K562 (cell line): ENCODE measurements at regions not wholly inside any gene's neighbourhood (a gene's known extent, or its start where the extent isn't known, plus 50 kb on each side); places are given as distances from the start of the nearest gene placed in this dataset.

Source experiments
- ATAC-seq: fragments of 200-7000 bp; cut with Tn5 transposase; 3 replicates; pipeline ENCODE4 v1.9.1; 2020; ENCODE audit warnings: moderate library complexity
- BruUV-seq: library from RNA; stranded (reverse); fragments of 400-500 nt; replicated peaks from 2 replicates; lab custom pipeline; 2021; lab: Mats Ljungman, UMichigan
- CTCF ChIA-PET: fragments of 300-600 bp; formaldehyde crosslinking; extraction: SDS; loops from one replicate; lab custom pipeline; 2021; ENCODE audit warnings: low intra/inter-chr PET ratio; lab: Yijun Ruan, JAX
- POLR2A ChIA-PET: fragments of 300-600, 350-650 bp; sonication (Branson Sonifier 250); formaldehyde crosslinking; extraction: SDS; loops from one replicate; lab custom pipeline; 2021; ENCODE audit warnings: antibody characterized with exemption, inconsistent platforms; lab: Yijun Ruan, JAX
- DNase-seq, 4 experiments: peaks; one replicate each; pipeline versions ENCODE4 v3.0.0 to v3.0.0-alpha.2; 2011 to 2018; ENCODE audit warnings: low spot score in 3 of 4, mixed read lengths in 3 of 4; ENCODE audit errors: extremely low read depth in 1 of 4
- FAIRE-seq: peaks from 2 replicates; lab custom pipeline; 2011; peaks lifted over from hg19 to GRCh38; lab: Jason Lieb, UNC
- H2AFZ ChIP-seq: 2 replicates; pipeline ENCODE4 v1.6.0; 2011; ENCODE audit warnings: low read depth, low read length, control low read depth, inconsistent platforms
- H3K27ac ChIP-seq: fragments of 200-600 bp; 3 replicates; pipeline ENCODE4 v1.8.0; 2011; ENCODE audit warnings: low read depth, mild to moderate bottlenecking, control low read depth, inconsistent platforms, low read length, moderate library complexity, mixed read lengths; ENCODE audit errors: extremely low read depth
- H3K27me3 ChIP-seq, 2 experiments: fragments of 300-600 bp in 1 of 2; 2 replicates in 1 of 2; 3 replicates in 1 of 2; pipeline versions ENCODE4 v1.6.0 to v1.8.0; 2011; ENCODE audit warnings: inconsistent platforms in 2 of 2, low read length in 2 of 2, mild to moderate bottlenecking in 1 of 2, mixed read lengths in 1 of 2, moderate library complexity in 1 of 2; ENCODE audit not compliant: control insufficient read depth in 2 of 2, insufficient read depth in 2 of 2
- H3K36me3 ChIP-seq: fragments of 300-600 bp; 3 replicates; pipeline ENCODE4 v1.8.0; 2011; ENCODE audit warnings: mild to moderate bottlenecking, low read length, inconsistent platforms; ENCODE audit not compliant: control insufficient read depth, insufficient read depth
- H3K4me1 ChIP-seq, 2 experiments: fragments of 200-600 bp in 1 of 2; replicated peaks in 1 of 2; 2 replicates in 1 of 2; 3 replicates in 1 of 2; pipeline versions ENCODE4 v1.5.1 to v1.8.0; 2011; ENCODE audit warnings: inconsistent platforms in 2 of 2, low read length in 2 of 2, mild to moderate bottlenecking in 1 of 2, mixed read lengths in 1 of 2, moderate library complexity in 1 of 2; ENCODE audit not compliant: control insufficient read depth in 2 of 2, insufficient read depth in 2 of 2
- H3K4me2 ChIP-seq: 2 replicates; pipeline ENCODE4 v1.6.1; 2011; ENCODE audit warnings: low read length, control low read depth, inconsistent platforms, mixed read lengths; ENCODE audit not compliant: insufficient read depth
- H3K4me3 ChIP-seq: fragments of 200-600 bp; sonication (generic), shearing (Covaris generic); 2 replicates; pipeline ENCODE4 v1.5.1; 2016; ENCODE audit warnings: control low read depth, inconsistent platforms
- H3K79me2 ChIP-seq: fragments of 200-600 bp; 3 replicates; pipeline ENCODE4 v1.8.0; 2011; ENCODE audit warnings: low read length, inconsistent platforms; ENCODE audit not compliant: control insufficient read depth, insufficient read depth
- H3K9ac ChIP-seq, 2 experiments: 2 replicates each; pipeline versions ENCODE4 v1.6.0 to v1.6.1; 2011; ENCODE audit warnings: low read depth in 2 of 2, low read length in 2 of 2, control low read depth in 1 of 2, inconsistent platforms in 1 of 2, mild to moderate bottlenecking in 1 of 2, mixed read lengths in 1 of 2; ENCODE audit not compliant: insufficient read depth in 1 of 2
- H3K9me1 ChIP-seq: one replicate; pipeline ENCODE4 v1.6.0; 2011; ENCODE audit warnings: inconsistent platforms, mild to moderate bottlenecking, low read length, moderate library complexity; ENCODE audit not compliant: control insufficient read depth, insufficient read depth
- H3K9me3 ChIP-seq: replicated peaks from 2 replicates; pipeline ENCODE4 v1.5.1; 2011; ENCODE audit warnings: low read depth, low read length, inconsistent platforms; ENCODE audit not compliant: control insufficient read depth, insufficient read depth
- H4K20me1 ChIP-seq: replicated peaks from 2 replicates; pipeline ENCODE4 v1.6.1; 2011; ENCODE audit warnings: low read length, inconsistent platforms, mixed read lengths; ENCODE audit not compliant: control insufficient read depth, insufficient read depth
- ARID3B ChIP-seq: fragments of 250-450 bp; sonication (Bioruptor Pico); IDR thresholded peaks from 2 replicates; pipeline ENCODE4 v1.4.0; 2020; ENCODE audit warnings: borderline replicate concordance
- CREBBP ChIP-seq: IDR thresholded peaks from one replicate; pipeline ENCODE4 v1.6.1; 2012; ENCODE audit warnings: low read depth, mild to moderate bottlenecking, control low read depth, inconsistent platforms, low read length
- CUX1 ChIP-seq: fragments of 200-800 bp; sonication (Bioruptor generic); IDR thresholded peaks from 2 replicates; pipeline ENCODE4 v1.6.1; 2016; ENCODE audit warnings: missing genetic modification characterization, missing compliant biosample characterization
- GABPB1 ChIP-seq: sonication (generic); formaldehyde crosslinking; IDR thresholded peaks from 2 replicates; pipeline ENCODE4 v1.8.0; 2022; ENCODE audit warnings: mild to moderate bottlenecking, missing genetic modification reagents
- KAT2B ChIP-seq: IDR thresholded peaks from one replicate; pipeline ENCODE4 v1.6.1; 2012; ENCODE audit warnings: low read depth, mild to moderate bottlenecking, control low read depth, inconsistent platforms, low read length, moderate library complexity
- KDM2B ChIP-seq: fragments of 250-450 bp; sonication (Bioruptor Pico); IDR thresholded peaks from 2 replicates; pipeline ENCODE4 v1.8.0; 2021; ENCODE audit warnings: mild to moderate bottlenecking, moderate library complexity
- NR3C1 ChIP-seq: sonication (generic); formaldehyde crosslinking; IDR thresholded peaks from 2 replicates; pipeline ENCODE4 v1.8.1; 2022; ENCODE audit warnings: missing genetic modification reagents
- STAG1 ChIP-seq: sonication (generic); formaldehyde crosslinking; IDR thresholded peaks from 2 replicates; pipeline ENCODE4 v1.5.0; 2020; ENCODE audit warnings: missing genetic modification reagents, borderline replicate concordance
- ZBTB9 ChIP-seq: fragments of 450-650 bp; formaldehyde crosslinking; IDR thresholded peaks from 2 replicates; pipeline ENCODE4 v1.4.0; 2020; ENCODE audit warnings: mild to moderate bottlenecking, moderate library complexity
- WGBS: fragments of 100-300 bp; shearing (Covaris generic); methylation state at CpG from one replicate; pipeline ENCODE4 v1.1.6; 2016; ENCODE audit warnings: low coverage, mixed read lengths; ENCODE audit not compliant: insufficient coverage; ENCODE audit errors: missing lambda C conversion rate; 5-methylcytosine and 5-hydroxymethylcytosine counted together
- in situ Hi-C: fragments of 300-500 bp; cut with MboI; formaldehyde crosslinking; loops from 4 replicates; pipeline ENCODE4 v1.15.0; 2018; ENCODE audit warnings: inconsistent platforms, mixed read lengths
- intact Hi-C: fragments of 100-400 bp; cut with micrococcal nuclease; formaldehyde crosslinking; loops from 2 replicates; pipeline ENCODE4 v1.14.2; 2022

- peak overlapping the region; percentile 52; the same call in 1 of the 2 replicates for H3K4me2 ChIP-seq
- no peak overlapping the region; the same call in 1 of the 2 replicates for H3K4me3 ChIP-seq
- peak overlapping the region in 1 of 2 experiments; percentile 53; a peak in 2 of 4 replicates for H3K9ac ChIP-seq
- peak overlapping the region; percentile 75 for H2AFZ ChIP-seq
- ATAC-seq (peak; percentile 52), FAIRE-seq (peak; percentile 82), DNase-seq (peak in 3 of 4 experiments; percentile 13 to 75 (median 43))
- no peaks in the 10 kb centered on the region for H3K79me2 ChIP-seq
- intact Hi-C loops, result loop anchor here (5.0 kb wide), 1 partner anchor 99 kb away; the partner anchor contains the start of gene HPGD
- H3K27me3 ChIP-seq, result no peaks in the 10 kb centered on the region
- peak overlapping the region; percentile 76 for H3K27ac ChIP-seq
- 0% methylated on average over 6 of the region's 6 CpGs for WGBS
- H3K9me3 ChIP-seq, result no peaks in the 10 kb centered on the region; the same call in 1 of the 2 replicates
- CTCF ChIA-PET, result no interaction called here
- in situ Hi-C loops, result no loop called here
- no peaks in the 10 kb centered on the region for H3K36me3 ChIP-seq
- no peaks in the 10 kb centered on the region for H4K20me1 ChIP-seq
- peaks cover 11 to 36% of the 10 kb centered on the region in 2 experiments; a peak in 4 of 5 replicates for H3K4me1 ChIP-seq
- POLR2A ChIA-PET, result interaction anchor here (1.0 kb wide), 1 partner anchor 141 kb away, joined by 3 read pairs; no protein-coding TSS in a partner anchor
- H3K9me1 ChIP-seq, result no peaks in the 10 kb centered on the region
- BruUV-seq, result no TSS peak
- TF ChIP-seq NR3C1 (no peak), ZBTB9 (no peak), KAT2B (no peak), KDM2B (no peak), ARID3B (no peak), CREBBP (no peak), GABPB1 (CRISPR knock-in tag) (no peak), STAG1 (no peak), CUX1 (no peak)
Measured at GRCh38 chr4:174423257-174423944, 98.9 kb downstream of the HPGD start.
